Right ventricle myocardium inferior (tissue), 1 donor: ENCODE measurements at regions not wholly inside any gene's neighbourhood (a gene's known extent, or its start where the extent isn't known, plus 50 kb on each side); places are given as distances from the start of the nearest gene placed in this dataset.
"Not testable (repeated sequence)": the region's sequence is repeated elsewhere in the genome, so short reads cannot be mapped to it uniquely, and the experiment has no call there.

Experiments used
- ATAC-seq: fragments of 200-7000 bp; cut with Tn5 transposase; one replicate; pipeline ENCODE4 v1.9.1; 2020; ENCODE audit warnings: mild to moderate bottlenecking, moderate library complexity
- DNase-seq: peaks from one replicate; pipeline ENCODE4 v3.0.0; 2021; ENCODE audit errors: missing footprints
- intact Hi-C: fragments of 100-400 bp; cut with DNase I; formaldehyde crosslinking; loops from one replicate; pipeline ENCODE4 v1.11.0; 2022
- donor health status: DM: no; HTN: yes; CAD: no; lungs with severe emphysema.

DNA sequence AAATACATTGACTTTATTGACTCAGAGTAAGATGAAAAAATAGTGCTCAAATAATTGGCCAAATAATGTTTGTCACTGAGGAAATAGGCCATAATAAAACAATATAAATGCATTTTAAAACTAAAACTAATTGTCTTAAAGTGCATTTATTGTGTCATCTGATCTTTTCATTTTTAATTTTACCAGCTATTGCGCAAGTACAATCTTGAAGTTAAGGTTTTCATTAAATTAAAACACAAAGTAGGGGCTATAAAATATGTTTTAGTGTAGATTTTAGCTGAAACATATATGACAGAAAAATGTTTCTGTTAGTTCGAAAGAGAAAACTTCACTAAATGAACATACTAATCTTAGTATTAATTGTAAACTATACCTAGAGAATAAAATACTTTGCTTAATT lies 832.8 kb downstream of the FSCB start:
- ATAC-seq, result no peak
- intact Hi-C loops, result no loop called here
- DNase-seq, result no peak

DNA sequence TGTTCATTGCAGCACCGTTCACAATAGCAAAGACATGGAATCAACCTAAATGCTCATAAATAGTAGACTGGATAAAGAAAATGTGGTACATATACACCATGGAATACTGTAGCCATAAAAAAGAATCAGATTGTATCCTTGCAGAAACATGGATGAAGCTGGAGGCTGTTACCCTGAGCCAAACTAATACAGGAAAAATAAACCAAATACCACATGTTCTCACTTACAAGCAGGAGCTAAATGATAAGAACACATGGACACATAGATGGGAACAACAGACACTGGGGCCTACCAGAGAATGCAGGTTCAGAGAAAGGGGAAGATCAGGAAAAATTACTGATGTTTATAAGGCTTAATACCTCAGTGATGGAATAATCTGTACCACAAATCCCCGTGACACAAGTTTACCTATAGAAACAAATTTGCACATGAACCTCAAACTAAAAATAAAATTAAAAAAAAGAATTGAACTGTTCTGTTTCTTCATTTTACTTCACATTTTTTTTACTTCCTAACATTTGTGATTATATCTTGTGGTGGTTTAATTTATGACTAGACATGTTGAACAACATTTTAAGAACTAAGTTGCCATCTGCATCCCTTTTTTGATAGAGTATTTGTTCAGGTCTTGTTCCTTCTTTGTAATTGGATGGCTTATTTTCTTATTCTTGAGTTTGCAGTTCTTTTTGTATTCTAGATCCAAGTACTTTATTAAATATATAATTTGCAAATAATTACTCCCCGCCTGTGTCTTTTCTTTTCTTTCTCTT lies 835.2 kb downstream of the FSCB start:
- DNase-seq (no peak), ATAC-seq (no peak)
- intact Hi-C loops, result no loop called here

DNA sequence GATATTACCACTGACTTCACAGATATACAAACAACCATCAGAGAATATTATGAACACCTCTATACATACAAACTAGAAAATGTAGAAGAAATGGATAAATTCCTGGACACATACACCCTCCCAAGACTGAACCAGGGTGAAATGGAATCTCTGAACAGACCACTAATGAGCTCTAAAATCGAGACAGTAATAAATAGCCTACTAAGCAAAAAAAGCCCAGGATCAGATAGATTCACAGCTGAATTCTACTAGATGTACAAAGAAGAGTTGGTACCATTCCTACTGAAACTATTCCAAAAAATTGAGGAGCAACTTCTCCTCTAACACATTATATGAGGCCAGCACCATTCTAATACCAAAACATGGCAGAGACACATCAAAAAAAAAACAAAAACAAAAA lies 837.7 kb downstream of the FSCB start:
- intact Hi-C loops, result no loop called here
- no peak for DNase-seq
- ATAC-seq, result no peak

DNA sequence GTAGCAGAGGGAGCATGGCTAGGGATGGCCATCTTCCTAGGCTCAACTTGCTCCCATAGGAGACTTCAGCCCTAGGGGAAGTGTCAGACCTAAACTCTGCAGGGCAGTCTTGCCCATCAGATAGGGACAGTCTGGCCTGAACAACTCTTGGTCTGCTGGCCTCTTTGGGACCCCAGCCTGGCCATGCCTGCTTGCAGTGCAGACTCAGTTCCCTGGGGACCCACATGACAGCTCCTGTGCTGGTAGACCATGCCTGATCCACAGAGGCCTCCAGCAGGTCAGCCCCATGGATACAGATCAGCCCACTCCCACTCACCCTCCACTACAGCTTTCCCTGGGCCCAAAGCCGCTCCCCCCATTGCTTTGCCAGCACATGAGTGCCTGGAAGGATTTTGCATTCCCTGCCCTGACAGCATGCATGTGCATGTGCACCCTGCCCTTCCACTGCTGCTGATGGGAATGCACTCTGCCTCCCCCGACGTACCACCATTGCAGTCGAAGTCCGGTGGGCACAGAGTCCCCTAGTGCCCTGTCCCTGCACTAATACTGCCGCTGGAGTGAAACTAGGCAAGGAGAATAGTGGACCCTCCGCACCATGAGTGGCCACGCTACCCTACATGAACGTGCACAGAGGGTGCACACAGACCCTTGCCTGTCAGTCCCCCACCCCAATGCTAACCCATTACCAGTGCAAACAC lies 841.4 kb downstream of the FSCB start:
- DNase-seq (no peak), ATAC-seq (no peak)
- intact Hi-C loops, result no loop called here

- DNase-seq, ATAC-seq, intact Hi-C loops: not testable (repeated sequence)
Measured at GRCh38 chr14:43655194-43655593, 851.9 kb downstream of the FSCB start.

GRCh38 chr14:43651896-43652295 lies 855.2 kb downstream of the FSCB start:
- DNase-seq, result no peak
- intact Hi-C loops, result no loop called here
- ATAC-seq, result no peak

DNA sequence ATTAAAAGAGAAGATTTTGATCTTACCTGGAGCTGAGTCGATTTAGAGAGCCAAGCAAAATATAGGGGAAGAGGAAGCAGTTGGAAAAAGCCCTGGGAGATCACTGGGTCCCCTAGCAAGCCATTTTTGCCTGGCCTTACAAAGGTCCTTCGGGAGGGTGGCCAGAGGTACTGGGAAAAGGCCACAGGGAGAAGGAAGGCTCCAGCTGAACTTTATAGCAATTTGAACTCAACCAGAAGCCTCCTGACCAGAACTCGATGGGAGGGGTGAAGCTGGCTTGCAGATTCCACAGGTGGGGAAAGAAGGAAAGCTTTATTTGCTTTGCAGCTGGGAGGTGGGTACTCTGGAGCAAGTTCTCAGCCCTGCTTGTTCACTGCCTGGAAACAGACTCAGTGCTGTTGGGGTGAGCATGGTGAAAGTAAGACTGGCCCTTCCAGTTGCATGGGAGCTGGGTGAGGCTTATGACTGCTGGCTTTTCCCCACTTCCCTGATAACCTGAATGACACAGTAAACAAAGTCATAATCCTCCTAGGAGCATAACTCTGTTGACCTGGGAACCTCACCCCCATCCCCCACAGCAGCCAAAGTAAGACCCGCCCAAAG lies 855.8 kb downstream of the FSCB start:
- intact Hi-C loops, result no loop called here
- DNase-seq (no peak), ATAC-seq (no peak)

DNA sequence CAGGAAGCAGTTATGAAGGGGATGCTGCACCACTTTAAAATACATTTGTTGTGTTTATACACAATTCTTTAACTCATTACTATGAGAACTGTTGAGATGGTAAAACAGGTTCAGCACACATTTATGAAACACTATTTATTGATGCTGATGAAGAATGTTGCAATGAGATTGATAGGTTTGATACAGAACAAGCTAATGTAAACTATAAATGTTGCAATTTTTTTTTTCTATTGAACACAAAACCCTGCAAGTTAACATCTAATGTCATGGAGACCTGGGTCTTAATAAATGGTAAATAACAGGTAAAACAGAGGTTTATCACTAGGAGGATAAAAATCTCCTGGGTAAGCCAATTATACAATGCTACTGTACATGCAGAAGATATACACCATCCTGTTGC lies 857.6 kb downstream of the FSCB start:
- ATAC-seq, result no peak
- DNase-seq, result no peak
- intact Hi-C loops, result no loop called here

DNA sequence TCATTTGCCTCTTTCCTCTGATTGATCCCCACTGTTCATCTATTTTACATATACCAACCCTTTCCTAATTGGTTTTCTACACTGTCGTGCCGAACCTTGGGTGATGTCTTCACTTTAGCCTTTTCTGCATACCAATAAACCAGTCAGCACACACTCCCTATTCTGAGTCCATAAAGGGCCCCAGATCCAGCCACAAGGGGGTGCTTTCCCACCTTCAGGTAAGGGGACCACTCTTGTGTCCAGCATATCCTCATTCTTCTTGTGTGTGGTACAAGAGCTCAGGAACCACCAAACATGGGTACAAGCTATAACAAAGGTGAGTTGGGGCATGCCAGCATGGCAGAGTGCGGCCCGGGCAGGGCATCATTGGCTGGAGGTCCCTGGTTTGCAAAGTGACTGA lies 859.8 kb downstream of the FSCB start:
- ATAC-seq (no peak), DNase-seq (no peak)
- intact Hi-C loops, result no loop called here

- intact Hi-C loops, result no loop called here
- ATAC-seq (no peak), DNase-seq (no peak)
Measured at GRCh38 chr14:43640718-43641267, 866.3 kb downstream of the FSCB start.

- intact Hi-C loops, result no loop called here
- ATAC-seq (no peak), DNase-seq (no peak)
Measured at GRCh38 chr14:43625294-43625693, 881.8 kb downstream of the FSCB start.

DNA sequence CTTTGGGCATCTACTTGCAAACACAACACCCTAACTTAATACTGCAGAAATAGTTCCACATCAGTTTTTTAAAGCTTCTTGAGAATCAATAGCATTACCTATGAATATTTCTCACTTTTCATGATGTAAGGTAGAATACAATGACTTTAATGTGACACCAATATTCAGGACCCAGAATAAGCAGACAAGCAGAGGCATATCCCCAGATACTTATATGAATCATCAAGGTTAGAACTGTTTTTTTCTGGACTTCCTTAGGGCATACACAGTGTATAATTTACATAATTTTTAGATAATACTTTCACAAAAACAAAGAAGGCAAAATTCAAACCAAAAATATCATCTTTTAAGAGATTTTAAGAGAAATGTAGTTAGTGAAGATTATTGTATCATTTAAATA lies 885.8 kb downstream of the FSCB start:
- ATAC-seq (no peak), DNase-seq (no peak)
- intact Hi-C loops, result no loop called here

- DNase-seq, result no peak
- intact Hi-C loops, result no loop called here
- ATAC-seq, result no peak
Measured at GRCh38 chr14:43595096-43595772, 911.8 kb downstream of the FSCB start.

GRCh38 chr14:43591776-43592175 lies 915.3 kb downstream of the FSCB start:
- no peak for DNase-seq
- intact Hi-C loops, result no loop called here
- no peak for ATAC-seq

DNA sequence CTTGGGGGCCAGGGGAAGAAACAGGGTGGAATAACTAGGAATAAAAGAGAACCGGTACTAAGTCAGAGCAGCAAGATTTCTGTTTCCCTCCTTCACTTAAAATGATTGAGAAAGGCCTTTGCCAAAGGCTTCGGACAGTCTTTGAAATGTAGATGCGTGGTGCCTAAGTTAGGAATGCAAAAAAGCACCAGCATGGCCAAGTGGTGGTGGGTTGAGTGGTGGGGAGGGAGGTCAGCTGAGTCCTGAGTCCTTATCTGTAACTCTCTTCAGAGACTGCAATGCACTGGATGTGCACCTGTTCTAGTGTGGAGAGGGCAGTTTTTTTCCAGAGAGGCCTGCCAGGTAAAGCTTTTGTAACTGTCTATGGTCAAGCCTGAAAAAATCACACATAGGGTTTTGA lies 919.9 kb downstream of the FSCB start:
- ATAC-seq (no peak), DNase-seq (no peak)
- intact Hi-C loops, result no loop called here

DNA sequence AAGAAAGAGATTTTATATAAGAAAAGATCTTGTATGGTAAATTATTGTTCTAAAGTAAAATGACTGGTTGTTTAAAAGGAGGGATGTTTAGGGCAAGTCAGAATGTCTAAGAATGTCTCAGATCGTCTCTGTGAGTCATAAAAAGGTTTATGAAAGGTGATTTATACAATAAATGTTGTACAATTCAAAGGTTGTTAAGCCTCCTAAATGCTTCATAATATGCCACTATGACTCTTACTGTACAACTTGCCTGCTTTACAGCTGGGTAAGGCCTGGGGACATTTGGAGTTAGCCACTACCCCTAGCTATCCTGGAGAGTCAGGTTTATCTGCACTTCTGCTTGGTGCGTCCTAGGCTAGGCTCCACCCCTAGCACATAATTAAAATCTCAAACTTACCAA lies 927.4 kb downstream of the FSCB start:
- no peak for DNase-seq
- intact Hi-C loops, result no loop called here
- ATAC-seq, result no peak

GRCh38 chr14:43568022-43568421 lies 939.1 kb downstream of the FSCB start:
- DNase-seq (no peak), ATAC-seq (no peak)
- intact Hi-C loops, result no loop called here

GRCh38 chr14:43548368-43548767 lies 958.7 kb downstream of the FSCB start:
- DNase-seq (no peak), ATAC-seq (no peak)
- intact Hi-C loops, result no loop called here

DNA sequence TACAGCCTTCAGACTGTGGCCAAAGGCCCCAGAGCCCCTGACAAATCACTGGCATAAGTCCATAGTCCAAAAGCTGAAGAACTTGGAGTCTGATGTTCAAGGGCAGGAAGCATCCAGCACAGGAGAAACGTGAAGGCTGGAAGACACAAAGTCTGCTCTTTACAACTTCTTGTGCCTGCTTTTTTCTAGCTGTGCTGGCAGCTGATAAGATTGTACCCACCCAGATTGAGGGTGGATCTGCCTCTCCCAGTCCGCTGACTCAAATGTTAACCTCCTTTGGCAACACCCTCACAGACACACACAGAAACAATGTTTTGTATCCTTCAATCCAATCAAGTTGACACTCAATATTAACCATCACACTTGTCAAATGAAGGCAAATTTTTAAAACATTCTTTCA lies 959.5 kb downstream of the FSCB start:
- DNase-seq, ATAC-seq, intact Hi-C loops: not testable (repeated sequence)
